Spinal cord (tissue), 9 donors: ENCODE measurements at regions not wholly inside any gene's neighbourhood (a gene's known extent, or its start where the extent isn't known, plus 50 kb on each side); places are given as distances from the start of the nearest gene placed in this dataset.

Experiments
- DNase-seq, 6 donors: peaks; one replicate each; pipeline versions ENCODE4 v3.0.0 to v3.0.0-alpha.2; 2013 to 2015; ENCODE audit warnings: low spot score in 6 of 6, low read depth in 4 of 6
- H3K27ac ChIP-seq: one replicate; pipeline ENCODE4 v1.5.1; 2013; ENCODE audit warnings: low read depth, low read length, control low read depth
- H3K27me3 ChIP-seq: one replicate; pipeline ENCODE4 v1.6.1; 2013; ENCODE audit warnings: low read length; ENCODE audit not compliant: control insufficient read depth, insufficient read depth
- H3K36me3 ChIP-seq: one replicate; pipeline ENCODE4 v1.6.1; 2013; ENCODE audit warnings: low read length; ENCODE audit not compliant: control insufficient read depth, insufficient read depth
- H3K4me1 ChIP-seq: one replicate; pipeline ENCODE4 v1.6.1; 2013; ENCODE audit warnings: low read length; ENCODE audit not compliant: control insufficient read depth, insufficient read depth
- H3K4me3 ChIP-seq: one replicate; pipeline ENCODE4 v1.5.1; 2013; ENCODE audit warnings: low read depth, low read length, control low read depth
- H3K9me3 ChIP-seq: one replicate; pipeline ENCODE4 v1.6.1; 2013; ENCODE audit warnings: low read length; ENCODE audit not compliant: control insufficient read depth, insufficient read depth
- WGBS: methylation state at CpG from one replicate; pipeline ENCODE4 v1.1.5; 2013; ENCODE audit warnings: missing lambda C conversion rate; ENCODE audit not compliant: insufficient coverage; 5-methylcytosine and 5-hydroxymethylcytosine counted together
- donor health status: healthy.

DNA sequence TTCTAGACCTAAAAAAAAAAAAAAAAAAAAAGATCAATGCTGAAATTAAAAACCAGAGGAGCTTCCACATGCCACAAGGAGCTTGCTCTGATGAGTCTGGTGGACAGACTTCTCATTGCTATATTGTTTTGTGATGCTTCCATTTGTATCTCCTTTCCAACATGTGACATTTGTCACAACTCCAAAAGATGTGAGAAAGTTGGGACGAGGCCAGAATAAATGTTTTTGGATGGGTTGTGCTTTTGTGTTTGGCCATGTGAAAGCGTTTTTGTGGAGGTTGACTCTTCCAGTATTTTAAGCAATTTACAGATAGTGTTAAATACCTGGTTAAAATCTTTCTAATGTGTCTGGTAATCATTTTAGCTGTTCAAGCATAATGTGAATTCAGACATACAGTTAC, 280.1 kb downstream of the SKAP2 start:
- peak in 1 of 6 donors; percentile 50 for DNase-seq

DNA sequence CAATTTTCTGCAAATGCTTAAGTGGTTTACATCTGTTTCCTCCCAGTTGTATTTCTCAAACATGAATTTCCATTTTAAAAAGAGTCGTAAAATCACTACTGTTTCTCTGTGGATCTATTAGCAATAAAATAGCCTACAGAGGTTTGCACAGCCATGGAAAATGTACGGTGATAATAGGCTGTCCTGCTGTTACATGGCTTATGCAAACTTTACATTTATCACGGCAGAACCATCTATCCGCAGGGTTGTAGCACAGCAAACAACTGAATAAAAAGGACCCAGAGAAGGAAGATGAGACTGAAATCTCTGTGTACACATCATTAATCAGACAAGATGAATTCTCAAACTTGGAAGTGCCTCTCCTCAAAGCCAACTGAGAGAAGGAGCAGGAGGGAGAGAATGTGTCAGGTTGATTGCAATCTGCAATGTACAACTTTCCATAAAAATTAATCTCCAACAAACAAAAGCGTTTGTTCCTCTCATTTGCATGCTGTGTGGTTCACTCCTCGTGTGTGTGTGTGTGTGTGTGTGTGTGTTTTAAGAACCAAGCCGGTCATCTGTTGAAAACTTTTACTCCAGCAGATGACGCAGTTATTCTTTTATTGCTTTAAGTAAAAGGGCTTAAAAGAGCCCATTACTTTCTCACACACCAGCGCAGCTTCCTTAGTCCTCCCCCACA, 279.3 kb downstream of the SKAP2 start:
- Histone ChIP-seq H3K9me3 (no peaks in the 10 kb centered on the region), H3K4me1 (no peaks in the 10 kb centered on the region), H3K4me3 (no peak overlapping the region), H3K27ac (no peak overlapping the region), H3K27me3 (no peaks in the 10 kb centered on the region), H3K36me3 (no peaks in the 10 kb centered on the region)
- peak in 4 of 6 donors; percentile 35 to 96 (median 57) for DNase-seq
- WGBS: no CpG with 5 or more reads among the region's 9 CpGs

More for the DNA sequence above, 280.1 kb downstream of the SKAP2 start:
- Histone ChIP-seq H3K27me3 (no peaks in the 10 kb centered on the region), H3K9me3 (no peaks in the 10 kb centered on the region), H3K4me1 (no peaks in the 10 kb centered on the region), H3K27ac (no peak overlapping the region), H3K36me3 (no peaks in the 10 kb centered on the region), H3K4me3 (no peak overlapping the region)
- no CpG with 5 or more reads among the region's 2 CpGs for WGBS

DNA sequence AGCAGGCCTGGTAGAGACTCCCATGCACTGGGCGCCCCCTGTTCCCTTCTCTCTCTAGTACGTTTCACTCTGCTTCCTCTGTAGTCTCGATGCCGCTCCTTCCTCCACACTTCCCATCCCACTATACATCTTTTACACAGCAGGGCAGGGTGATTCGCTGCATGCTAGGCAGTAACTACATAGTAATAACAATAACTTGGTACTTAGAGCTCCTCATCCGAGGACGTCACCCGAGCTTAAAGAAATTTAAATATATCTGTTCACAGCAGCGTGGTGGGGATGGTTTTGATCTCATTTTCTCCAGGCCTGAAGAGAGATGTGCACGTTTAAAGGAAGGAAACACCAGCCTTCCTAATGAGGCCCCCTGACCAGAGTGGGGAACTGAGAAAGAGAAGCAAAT, 276.9 kb downstream of the SKAP2 start:
- Histone ChIP-seq H3K9me3 (no peaks in the 10 kb centered on the region), H3K27me3 (no peaks in the 10 kb centered on the region), H3K4me1 (no peaks in the 10 kb centered on the region), H3K36me3 (no peaks in the 10 kb centered on the region), H3K27ac (no peak overlapping the region), H3K4me3 (no peak overlapping the region)
- DNase-seq: peak in 1 of 6 donors; percentile 86
- 48% methylated on average over 2 of the region's 10 CpGs for WGBS

DNA sequence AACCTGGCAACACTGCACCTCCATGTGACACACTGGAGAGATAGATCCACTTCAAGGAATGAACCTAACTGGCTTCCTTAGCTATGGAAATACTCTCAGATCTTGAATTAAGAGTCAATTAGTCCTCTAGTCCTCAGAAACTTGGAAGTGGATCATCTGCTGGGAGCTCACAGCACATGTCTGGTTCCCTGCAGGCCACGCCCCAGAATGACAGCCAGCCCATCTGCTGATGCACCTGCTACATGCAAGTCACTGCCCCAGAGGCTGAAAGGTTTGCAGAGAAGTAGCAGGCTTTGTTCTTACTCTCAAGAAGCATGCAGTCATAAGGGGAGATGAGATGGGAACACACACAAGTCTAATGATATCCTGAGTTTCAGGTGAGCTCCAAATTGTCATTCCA, 275.9 kb downstream of the SKAP2 start:
- H3K27ac ChIP-seq: no peak overlapping the region
- no peaks in the 10 kb centered on the region for H3K27me3 ChIP-seq
- DNase-seq: no peak
- H3K4me1 ChIP-seq: peaks cover 9% of the 10 kb centered on the region
- H3K36me3 ChIP-seq: no peaks in the 10 kb centered on the region
- H3K4me3 ChIP-seq: no peak overlapping the region
- 86% methylated on average over 1 of the region's 1 CpG for WGBS
- no peaks in the 10 kb centered on the region for H3K9me3 ChIP-seq

DNA sequence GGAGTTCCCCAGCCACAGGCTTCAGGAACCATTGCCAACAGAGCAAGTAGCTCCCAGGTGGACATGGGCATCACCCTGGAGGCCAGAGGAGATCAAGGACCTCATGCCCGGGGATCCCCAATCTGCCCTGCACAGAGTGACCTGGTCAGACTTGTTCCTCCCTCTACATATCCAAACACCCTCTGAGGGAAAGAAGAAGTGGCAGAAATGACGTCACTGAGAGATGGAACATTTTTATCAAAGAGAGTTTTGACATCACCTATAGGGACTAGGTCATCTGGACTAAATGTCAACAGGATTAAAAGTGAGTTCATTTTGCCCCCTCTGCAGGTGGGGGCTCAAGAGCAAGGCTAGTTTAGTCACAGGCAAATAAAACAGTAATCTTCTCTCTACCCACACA, 273.7 kb downstream of the SKAP2 start:
- WGBS: 80% methylated on average over 2 of the region's 2 CpGs
- Histone ChIP-seq H3K36me3 (no peaks in the 10 kb centered on the region), H3K4me3 (no peak overlapping the region), H3K27ac (no peak overlapping the region), H3K27me3 (peaks cover 2% of the 10 kb centered on the region), H3K4me1 (peaks cover 10% of the 10 kb centered on the region), H3K9me3 (no peaks in the 10 kb centered on the region)
- no peak for DNase-seq

DNA sequence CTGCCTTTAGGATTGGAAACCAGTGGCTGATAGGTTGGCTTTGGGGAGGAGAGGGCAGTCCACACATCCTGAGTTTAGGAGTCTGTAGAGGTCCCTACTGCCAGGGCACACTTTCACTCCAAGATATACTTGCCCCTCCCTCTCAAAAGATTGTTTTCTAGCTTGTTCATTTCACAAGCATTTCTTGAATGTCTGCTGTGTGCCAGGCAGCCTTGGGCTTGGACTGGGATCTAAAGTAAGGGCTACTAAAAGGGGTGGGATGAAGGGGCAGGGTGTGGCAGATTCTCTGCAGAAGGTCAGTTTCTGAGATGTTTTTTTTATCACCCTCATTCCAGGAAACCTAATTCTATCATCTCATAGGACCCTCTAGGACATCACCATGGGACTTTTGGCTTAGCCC, 272.4 kb downstream of the SKAP2 start:
- Histone ChIP-seq H3K27ac (no peak overlapping the region), H3K4me1 (peaks cover 10% of the 10 kb centered on the region), H3K36me3 (no peaks in the 10 kb centered on the region), H3K4me3 (no peak overlapping the region), H3K27me3 (peaks cover 2% of the 10 kb centered on the region), H3K9me3 (no peaks in the 10 kb centered on the region)
- DNase-seq: no peak

DNA sequence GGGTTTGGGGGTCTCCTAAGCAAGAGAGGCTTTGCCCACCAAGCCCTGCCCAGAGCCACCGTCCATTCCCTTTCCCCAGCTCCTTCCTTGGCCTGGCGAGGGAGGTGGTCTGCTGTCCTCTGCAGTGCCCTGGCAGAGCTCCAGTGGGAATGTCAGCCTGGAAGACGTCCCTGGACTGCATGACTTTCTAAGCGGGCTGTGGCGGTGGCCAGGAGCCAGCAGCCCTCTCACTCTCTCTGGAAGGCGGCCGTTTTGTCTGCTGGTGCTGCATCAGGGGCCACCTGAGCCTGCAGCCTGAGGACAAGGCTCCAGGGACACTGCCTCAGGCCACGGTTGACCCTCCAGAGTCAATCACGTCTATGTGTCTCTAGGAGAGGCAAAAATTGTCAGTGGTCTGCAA, 271.0 kb downstream of the SKAP2 start:
- Histone ChIP-seq H3K9me3 (no peaks in the 10 kb centered on the region), H3K27me3 (peaks cover 2% of the 10 kb centered on the region), H3K27ac (no peak overlapping the region), H3K4me3 (no peak overlapping the region), H3K4me1 (peaks cover 10% of the 10 kb centered on the region), H3K36me3 (no peaks in the 10 kb centered on the region)
- DNase-seq: peak in 2 of 6 donors; percentile 66 to 67
- WGBS: 27% methylated on average over 9 of the region's 9 CpGs

DNA sequence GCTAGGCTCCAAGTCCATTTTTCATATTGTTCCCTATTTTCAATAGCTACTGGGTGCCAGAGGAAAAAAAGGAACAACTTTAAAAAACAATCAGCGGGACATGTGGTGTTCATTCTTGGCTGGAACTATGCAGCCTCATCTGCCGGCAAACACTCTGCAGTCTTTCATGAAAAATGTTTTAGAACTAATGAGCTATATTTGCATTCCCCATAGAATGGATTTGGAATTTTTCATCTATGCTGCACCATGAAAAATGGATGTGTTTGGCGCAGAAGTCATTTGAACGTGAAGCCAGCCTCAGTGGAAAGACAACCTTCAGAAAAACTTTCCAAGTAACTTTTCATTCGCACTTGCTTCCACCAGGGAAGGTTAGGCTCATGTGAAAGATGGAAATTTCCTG, 270.5 kb downstream of the SKAP2 start:
- H3K4me1 ChIP-seq: peaks cover 10% of the 10 kb centered on the region
- DNase-seq: peak in 2 of 6 donors; percentile 65 to 76
- WGBS: no CpG with 5 or more reads among the region's 5 CpGs
- no peak overlapping the region for H3K4me3 ChIP-seq
- H3K27me3 ChIP-seq: peaks cover 2% of the 10 kb centered on the region
- H3K36me3 ChIP-seq: no peaks in the 10 kb centered on the region
- H3K27ac ChIP-seq: no peak overlapping the region
- no peaks in the 10 kb centered on the region for H3K9me3 ChIP-seq

DNA sequence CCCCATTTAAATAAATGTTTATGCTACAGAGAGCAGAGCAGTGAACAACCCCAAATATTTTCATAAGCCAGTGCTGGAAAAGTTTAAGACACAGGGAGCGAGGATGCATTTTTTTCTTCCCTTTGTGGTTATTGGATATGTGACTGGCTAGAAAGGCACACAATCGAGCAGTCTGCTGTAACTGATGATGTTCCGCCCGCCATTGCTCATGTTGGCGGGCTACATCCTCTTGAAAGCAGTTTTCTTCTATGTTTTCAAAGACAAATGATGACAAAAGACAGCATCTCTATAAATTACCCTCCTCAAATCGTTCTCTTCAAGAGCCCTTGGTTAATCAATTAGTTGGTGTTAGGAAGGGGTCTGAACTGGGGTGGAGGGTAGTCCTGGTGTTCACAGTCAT, 269.8 kb downstream of the SKAP2 start:
- DNase-seq: peak in 1 of 6 donors; percentile 61
- peaks cover 10% of the 10 kb centered on the region for H3K4me1 ChIP-seq
- no peaks in the 10 kb centered on the region for H3K9me3 ChIP-seq
- 20% methylated on average over 1 of the region's 6 CpGs for WGBS
- no peak overlapping the region for H3K4me3 ChIP-seq
- H3K36me3 ChIP-seq: no peaks in the 10 kb centered on the region
- no peak overlapping the region for H3K27ac ChIP-seq
- peaks cover 2% of the 10 kb centered on the region for H3K27me3 ChIP-seq

DNA sequence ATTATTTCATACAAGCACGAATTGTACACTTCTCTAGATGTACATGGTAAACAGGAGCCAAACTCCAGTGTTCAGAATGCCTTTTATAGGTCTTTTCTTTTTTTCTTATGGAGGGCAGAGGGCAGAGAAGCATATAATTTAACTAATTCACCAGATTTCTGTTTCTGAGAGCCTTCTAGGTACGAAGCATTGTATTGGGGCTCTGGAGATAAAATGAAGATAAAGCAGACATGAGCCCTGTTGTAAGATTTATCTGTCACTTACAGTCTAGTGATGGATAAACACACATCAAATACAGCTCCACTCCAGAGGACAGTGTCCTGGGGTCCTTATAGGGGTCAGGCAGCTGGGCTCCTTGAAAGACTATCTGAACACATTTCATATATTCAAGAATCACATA, 265.5 kb downstream of the SKAP2 start:
- no peaks in the 10 kb centered on the region for H3K9me3 ChIP-seq
- WGBS: no CpG with 5 or more reads among the region's 2 CpGs

More for the DNA sequence above, 265.5 kb downstream of the SKAP2 start:
- Histone ChIP-seq H3K36me3 (no peaks in the 10 kb centered on the region), H3K4me1 (no peaks in the 10 kb centered on the region), H3K27me3 (peaks cover 7% of the 10 kb centered on the region), H3K27ac (no peak overlapping the region), H3K4me3 (no peak overlapping the region)
- DNase-seq: no peak
